WTC11 (cell line): ENCODE measurements at regions not wholly inside any gene's neighbourhood (a gene's known extent, or its start where the extent isn't known, plus 50 kb on each side); places are given as distances from the start of the nearest gene placed in this dataset.

ENCODE experiments used
- ATAC-seq: fragments of 200-7000 bp; cut with Tn5 transposase; 2 replicates; pipeline ENCODE4 v1.10.0; 2021; ENCODE audit warnings: mild to moderate bottlenecking, moderate library complexity
- CTCF ChIA-PET: fragments of 300-600 bp; sonication (Branson Sonifier 250); formaldehyde crosslinking; loops from one replicate; lab custom pipeline; 2021; ENCODE audit warnings: antibody characterized with exemption; lab: Charles Lee
- POLR2A ChIA-PET: fragments of 350-600 bp; sonication (Branson Sonifier 250); formaldehyde crosslinking; loops from one replicate; lab custom pipeline; 2021; ENCODE audit warnings: antibody characterized with exemption; lab: Charles Lee
- DNase-seq: peaks from one replicate; pipeline ENCODE4 v3.0.0; 2021; ENCODE audit warnings: low spot score
- H3K27ac Mint-ChIP-seq: 2 replicates; pipeline ENCODE4 v1.8.0; 2021; ENCODE audit warnings: mixed read lengths
- H3K27me3 Mint-ChIP-seq: 2 replicates; pipeline ENCODE4 v1.8.0; 2021; ENCODE audit warnings: low read depth, mild to moderate bottlenecking, moderate library complexity, mixed read lengths
- H3K36me3 Mint-ChIP-seq: 2 replicates; pipeline ENCODE4 v1.8.0; 2021; ENCODE audit warnings: mixed read lengths
- H3K4me1 Mint-ChIP-seq: 2 replicates; pipeline ENCODE4 v1.8.0; 2022; ENCODE audit warnings: mixed read lengths
- H3K4me3 Mint-ChIP-seq: 2 replicates; pipeline ENCODE4 v1.8.0; 2021; ENCODE audit warnings: mild to moderate bottlenecking, moderate library complexity, mixed read lengths
- H3K9me3 Mint-ChIP-seq: 2 replicates; pipeline ENCODE4 v1.8.0; 2021; ENCODE audit warnings: mixed read lengths
- ESRRA ChIP-seq: sonication (generic); formaldehyde crosslinking; IDR thresholded peaks from 2 replicates; pipeline ENCODE4 v1.8.1; 2022; ENCODE audit warnings: mild to moderate bottlenecking, missing genetic modification reagents, borderline replicate concordance
- GABPB1 ChIP-seq: sonication (generic); formaldehyde crosslinking; IDR thresholded peaks from 2 replicates; pipeline ENCODE4 v1.8.1; 2023; ENCODE audit warnings: mild to moderate bottlenecking, missing genetic modification reagents
- IRF2 ChIP-seq: sonication (generic); formaldehyde crosslinking; IDR thresholded peaks from 2 replicates; pipeline ENCODE4 v1.8.0; 2022; ENCODE audit warnings: low read depth, missing genetic modification reagents, borderline replicate concordance
- NR3C1 ChIP-seq: sonication (generic); formaldehyde crosslinking; conservative IDR thresholded peaks from 2 replicates; pipeline ENCODE4 v1.8.1; 2023; ENCODE audit warnings: low read depth, mild to moderate bottlenecking, missing genetic modification reagents
- PRRX2 ChIP-seq: fragments of 250-450 bp; sonication (Bioruptor Pico); IDR thresholded peaks from 2 replicates; pipeline ENCODE4 v1.8.0; 2021; ENCODE audit warnings: mild to moderate bottlenecking
- RELA ChIP-seq: sonication (generic); formaldehyde crosslinking; IDR thresholded peaks from 2 replicates; pipeline ENCODE4 v1.8.1; 2022; ENCODE audit warnings: missing genetic modification reagents, mild to moderate bottlenecking, borderline replicate concordance
- SMAD3 ChIP-seq: sonication (generic); formaldehyde crosslinking; IDR thresholded peaks from 2 replicates; pipeline ENCODE4 v1.8.0; 2022; ENCODE audit warnings: missing genetic modification reagents, mild to moderate bottlenecking, borderline replicate concordance
- TEAD1 ChIP-seq: sonication (generic); formaldehyde crosslinking; IDR thresholded peaks from 2 replicates; pipeline ENCODE4 v1.8.0; 2022; ENCODE audit warnings: mild to moderate bottlenecking, missing genetic modification reagents
- ZNF317 ChIP-seq: sonication (generic); formaldehyde crosslinking; IDR thresholded peaks from 2 replicates; pipeline ENCODE4 v1.8.1; 2023; ENCODE audit warnings: low read depth, mild to moderate bottlenecking, moderate library complexity, missing genetic modification reagents, borderline replicate concordance
- ZNF423 ChIP-seq: fragments of 250-450 bp; sonication (Bioruptor Pico); IDR thresholded peaks from 2 replicates; pipeline ENCODE4 v2.1.2; 2022; ENCODE audit warnings: mild to moderate bottlenecking, moderate library complexity
- TF ChIP-seq, protein P1 (sequence below): sonication (generic); formaldehyde crosslinking; IDR thresholded peaks from 2 replicates; pipeline ENCODE4 v1.8.1; 2023; ENCODE audit warnings: mild to moderate bottlenecking, missing genetic modification reagents
- TF ChIP-seq, protein P2 (sequence below): sonication (generic); formaldehyde crosslinking; IDR thresholded peaks from 2 replicates; pipeline ENCODE4 v1.8.0; 2022; ENCODE audit warnings: mild to moderate bottlenecking, missing genetic modification reagents
- TF ChIP-seq, protein P3 (sequence below): sonication (generic); formaldehyde crosslinking; conservative IDR thresholded peaks from 2 replicates; pipeline ENCODE4 v1.8.1; 2022; ENCODE audit warnings: mild to moderate bottlenecking, missing genetic modification reagents
- TF ChIP-seq, protein P4 (sequence below): sonication (generic); formaldehyde crosslinking; IDR thresholded peaks from 2 replicates; pipeline ENCODE4 v1.8.1; 2023; ENCODE audit warnings: mild to moderate bottlenecking, missing genetic modification reagents, moderate library complexity
- TF ChIP-seq, protein P5 (sequence below): fragments of 250-450 bp; sonication (Bioruptor Pico); IDR thresholded peaks from 2 replicates; pipeline ENCODE4 v2.1.2; 2022; ENCODE audit warnings: mild to moderate bottlenecking, moderate library complexity
- TF ChIP-seq, protein P6 (sequence below): fragments of 250-450 bp; sonication (Bioruptor Pico); conservative IDR thresholded peaks from 2 replicates; pipeline ENCODE4 v1.9.0; 2021; ENCODE audit warnings: mild to moderate bottlenecking
- TF ChIP-seq, protein P7 (sequence below): sonication (generic); formaldehyde crosslinking; conservative IDR thresholded peaks from 2 replicates; pipeline ENCODE4 v1.8.1; 2023; ENCODE audit warnings: mild to moderate bottlenecking, low read depth, missing genetic modification reagents, moderate library complexity
- TF ChIP-seq, protein P8 (sequence below): fragments of 250-450 bp; sonication (Bioruptor Pico); IDR thresholded peaks from 2 replicates; pipeline ENCODE4 v1.9.0; 2021; ENCODE audit warnings: mild to moderate bottlenecking

DNA sequence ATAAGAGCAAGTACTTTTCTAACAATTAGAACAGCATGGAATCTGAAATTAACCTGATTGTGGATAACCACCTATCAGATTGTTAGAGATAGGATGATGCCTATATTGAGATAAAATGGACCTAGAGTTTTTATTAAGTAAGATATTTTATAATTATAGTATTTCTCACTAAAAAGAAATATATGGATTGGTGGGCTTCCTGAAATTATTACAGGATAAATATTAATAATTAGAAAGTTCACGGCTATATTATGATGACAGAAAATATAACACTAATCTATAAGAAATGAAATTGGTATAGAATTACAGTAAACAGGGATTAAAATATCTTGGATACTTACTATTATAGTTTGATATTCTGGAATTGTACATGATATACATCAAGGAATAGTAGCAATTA is 378.0 kb upstream of the SPRY2 start (continued):
- TF ChIP-seq, protein P1, sequence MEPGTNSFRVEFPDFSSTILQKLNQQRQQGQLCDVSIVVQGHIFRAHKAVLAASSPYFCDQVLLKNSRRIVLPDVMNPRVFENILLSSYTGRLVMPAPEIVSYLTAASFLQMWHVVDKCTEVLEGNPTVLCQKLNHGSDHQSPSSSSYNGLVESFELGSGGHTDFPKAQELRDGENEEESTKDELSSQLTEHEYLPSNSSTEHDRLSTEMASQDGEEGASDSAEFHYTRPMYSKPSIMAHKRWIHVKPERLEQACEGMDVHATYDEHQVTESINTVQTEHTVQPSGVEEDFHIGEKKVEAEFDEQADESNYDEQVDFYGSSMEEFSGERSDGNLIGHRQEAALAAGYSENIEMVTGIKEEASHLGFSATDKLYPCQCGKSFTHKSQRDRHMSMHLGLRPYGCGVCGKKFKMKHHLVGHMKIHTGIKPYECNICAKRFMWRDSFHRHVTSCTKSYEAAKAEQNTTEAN: no peak
- TF ChIP-seq SMAD3 (CRISPR knock-in tag): no peak

DNA sequence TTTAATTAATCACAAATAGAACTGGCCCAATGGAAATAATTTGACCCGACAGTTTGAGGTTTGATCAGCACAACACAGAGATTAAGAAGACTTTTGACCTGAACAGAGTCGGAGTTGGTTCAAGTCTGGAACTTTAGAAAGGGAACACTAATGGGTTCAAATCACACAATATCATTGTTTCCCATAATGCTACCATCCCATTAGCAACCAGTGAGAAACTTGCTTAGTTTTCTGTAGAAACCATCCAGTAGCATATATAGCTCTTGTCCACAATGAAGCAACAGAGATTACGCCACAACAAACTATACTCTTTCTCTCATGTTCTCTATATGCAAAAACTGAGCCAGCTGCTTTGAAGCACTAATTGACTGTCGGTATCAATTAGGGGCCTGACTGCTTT is 376.9 kb upstream of the SPRY2 start:
- ChIA-PET POLR2A (no interaction called here), CTCF (no interaction called here)
- Mint-ChIP-seq H3K36me3 (peaks cover 8% of the 10 kb centered on the region), H3K9me3 (peaks cover 8% of the 10 kb centered on the region), H3K4me1 (peaks cover 19% of the 10 kb centered on the region), H3K27me3 (no peaks in the 10 kb centered on the region), H3K27ac (no peak overlapping the region), H3K4me3 (no peak overlapping the region)
- TF ChIP-seq PRRX2 (no peak), NR3C1 (no peak), IRF2 (CRISPR knock-in tag) (no peak), ESRRA (CRISPR knock-in tag) (no peak), GABPB1 (CRISPR knock-in tag) (no peak), ZNF317 (no peak), ZNF423 (CRISPR knock-in tag) (no peak), TEAD1 (CRISPR knock-in tag) (no peak), RELA (CRISPR knock-in tag) (no peak)
- TF ChIP-seq, protein P2, sequence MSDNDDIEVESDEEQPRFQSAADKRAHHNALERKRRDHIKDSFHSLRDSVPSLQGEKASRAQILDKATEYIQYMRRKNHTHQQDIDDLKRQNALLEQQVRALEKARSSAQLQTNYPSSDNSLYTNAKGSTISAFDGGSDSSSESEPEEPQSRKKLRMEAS (CRISPR knock-in tag): no peak
- TF ChIP-seq, protein P3, sequence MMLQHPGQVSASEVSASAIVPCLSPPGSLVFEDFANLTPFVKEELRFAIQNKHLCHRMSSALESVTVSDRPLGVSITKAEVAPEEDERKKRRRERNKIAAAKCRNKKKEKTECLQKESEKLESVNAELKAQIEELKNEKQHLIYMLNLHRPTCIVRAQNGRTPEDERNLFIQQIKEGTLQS: no peak
- TF ChIP-seq, protein P4, sequence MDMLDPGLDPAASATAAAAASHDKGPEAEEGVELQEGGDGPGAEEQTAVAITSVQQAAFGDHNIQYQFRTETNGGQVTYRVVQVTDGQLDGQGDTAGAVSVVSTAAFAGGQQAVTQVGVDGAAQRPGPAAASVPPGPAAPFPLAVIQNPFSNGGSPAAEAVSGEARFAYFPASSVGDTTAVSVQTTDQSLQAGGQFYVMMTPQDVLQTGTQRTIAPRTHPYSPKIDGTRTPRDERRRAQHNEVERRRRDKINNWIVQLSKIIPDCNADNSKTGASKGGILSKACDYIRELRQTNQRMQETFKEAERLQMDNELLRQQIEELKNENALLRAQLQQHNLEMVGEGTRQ (CRISPR knock-in tag): no peak
- TF ChIP-seq, protein P5, sequence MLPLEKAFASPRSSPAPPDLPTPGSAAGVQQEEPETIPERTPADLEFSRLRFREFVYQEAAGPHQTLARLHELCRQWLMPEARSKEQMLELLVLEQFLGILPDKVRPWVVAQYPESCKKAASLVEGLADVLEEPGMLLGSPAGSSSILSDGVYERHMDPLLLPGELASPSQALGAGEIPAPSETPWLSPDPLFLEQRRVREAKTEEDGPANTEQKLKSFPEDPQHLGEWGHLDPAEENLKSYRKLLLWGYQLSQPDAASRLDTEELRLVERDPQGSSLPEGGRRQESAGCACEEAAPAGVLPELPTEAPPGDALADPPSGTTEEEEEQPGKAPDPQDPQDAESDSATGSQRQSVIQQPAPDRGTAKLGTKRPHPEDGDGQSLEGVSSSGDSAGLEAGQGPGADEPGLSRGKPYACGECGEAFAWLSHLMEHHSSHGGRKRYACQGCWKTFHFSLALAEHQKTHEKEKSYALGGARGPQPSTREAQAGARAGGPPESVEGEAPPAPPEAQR (CRISPR knock-in tag): no peak
- TF ChIP-seq, protein P6, sequence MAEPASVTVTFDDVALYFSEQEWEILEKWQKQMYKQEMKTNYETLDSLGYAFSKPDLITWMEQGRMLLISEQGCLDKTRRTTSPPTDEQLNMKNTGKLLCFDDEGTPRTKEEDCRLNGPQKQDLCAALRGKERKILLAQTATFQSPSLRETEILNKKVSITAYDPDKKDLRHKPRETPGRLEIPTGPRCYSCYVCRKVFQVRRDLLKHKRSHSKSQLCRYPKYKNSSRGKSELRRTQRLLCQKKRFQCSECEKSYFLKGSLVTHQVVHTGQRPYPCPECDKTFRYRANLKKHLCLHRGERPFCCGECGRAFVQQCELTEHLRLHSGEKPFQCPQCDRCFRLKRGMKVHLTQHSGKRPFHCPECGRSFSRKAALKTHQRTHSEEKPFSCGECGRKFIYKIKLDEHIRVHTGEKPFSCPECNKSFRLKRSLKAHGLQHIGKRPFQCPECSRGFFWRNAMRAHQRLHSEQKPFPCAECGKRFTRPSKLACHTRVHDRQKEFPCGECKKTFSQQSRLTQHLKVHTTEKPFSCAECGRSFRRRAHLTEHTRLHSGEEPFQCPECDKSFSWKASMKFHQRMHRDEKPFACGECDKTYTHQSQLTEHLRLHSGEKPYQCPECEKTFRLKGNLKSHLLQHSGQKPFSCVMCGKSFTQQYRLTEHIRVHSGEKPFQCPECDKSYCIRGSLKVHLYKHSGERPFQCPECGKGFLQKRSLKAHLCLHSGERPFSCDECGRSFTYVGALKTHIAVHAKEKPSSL (CRISPR knock-in tag): no peak
- TF ChIP-seq, protein P7, sequence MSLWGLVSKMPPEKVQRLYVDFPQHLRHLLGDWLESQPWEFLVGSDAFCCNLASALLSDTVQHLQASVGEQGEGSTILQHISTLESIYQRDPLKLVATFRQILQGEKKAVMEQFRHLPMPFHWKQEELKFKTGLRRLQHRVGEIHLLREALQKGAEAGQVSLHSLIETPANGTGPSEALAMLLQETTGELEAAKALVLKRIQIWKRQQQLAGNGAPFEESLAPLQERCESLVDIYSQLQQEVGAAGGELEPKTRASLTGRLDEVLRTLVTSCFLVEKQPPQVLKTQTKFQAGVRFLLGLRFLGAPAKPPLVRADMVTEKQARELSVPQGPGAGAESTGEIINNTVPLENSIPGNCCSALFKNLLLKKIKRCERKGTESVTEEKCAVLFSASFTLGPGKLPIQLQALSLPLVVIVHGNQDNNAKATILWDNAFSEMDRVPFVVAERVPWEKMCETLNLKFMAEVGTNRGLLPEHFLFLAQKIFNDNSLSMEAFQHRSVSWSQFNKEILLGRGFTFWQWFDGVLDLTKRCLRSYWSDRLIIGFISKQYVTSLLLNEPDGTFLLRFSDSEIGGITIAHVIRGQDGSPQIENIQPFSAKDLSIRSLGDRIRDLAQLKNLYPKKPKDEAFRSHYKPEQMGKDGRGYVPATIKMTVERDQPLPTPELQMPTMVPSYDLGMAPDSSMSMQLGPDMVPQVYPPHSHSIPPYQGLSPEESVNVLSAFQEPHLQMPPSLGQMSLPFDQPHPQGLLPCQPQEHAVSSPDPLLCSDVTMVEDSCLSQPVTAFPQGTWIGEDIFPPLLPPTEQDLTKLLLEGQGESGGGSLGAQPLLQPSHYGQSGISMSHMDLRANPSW (CRISPR knock-in tag): no peak
- TF ChIP-seq, protein P8, sequence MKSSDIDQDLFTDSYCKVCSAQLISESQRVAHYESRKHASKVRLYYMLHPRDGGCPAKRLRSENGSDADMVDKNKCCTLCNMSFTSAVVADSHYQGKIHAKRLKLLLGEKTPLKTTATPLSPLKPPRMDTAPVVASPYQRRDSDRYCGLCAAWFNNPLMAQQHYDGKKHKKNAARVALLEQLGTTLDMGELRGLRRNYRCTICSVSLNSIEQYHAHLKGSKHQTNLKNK (CRISPR knock-in tag): no peak
- DNase-seq (no peak), ATAC-seq (no peak)
